Sigmoid colon (tissue), 6 donors: ENCODE measurements at regions not wholly inside any gene's neighbourhood (a gene's known extent, or its start where the extent isn't known, plus 50 kb on each side); places are given as distances from the start of the nearest gene placed in this dataset.

Experiments used
- DNase-seq: peaks from one replicate; pipeline ENCODE4 v3.0.0-alpha.2; 2019
- H3K27ac ChIP-seq, 4 donors: fragments of 200-600 bp; sonication (generic); one replicate each; pipeline ENCODE4 v1.5.1; 2016 to 2019; ENCODE audit warnings: mild to moderate bottlenecking in 1 of 4
- H3K27me3 ChIP-seq, 3 donors: fragments of 200-600 bp; sonication (generic); one replicate each; pipeline ENCODE4 v1.5.1; 2019; ENCODE audit warnings: mild to moderate bottlenecking in 1 of 3
- H3K36me3 ChIP-seq, 4 donors: fragments of 200-600 bp; sonication (generic); one replicate each; pipeline ENCODE4 v1.5.1; 2016 to 2019
- H3K4me1 ChIP-seq, 4 donors: fragments of 200-600 bp; sonication (generic); one replicate each; pipeline ENCODE4 v1.5.1; 2017 to 2019
- H3K4me3 ChIP-seq, 4 donors: fragments of 200-600 bp; sonication (generic); one replicate each; pipeline ENCODE4 v1.5.1; 2017 to 2019; ENCODE audit warnings: mild to moderate bottlenecking in 2 of 4, moderate library complexity in 1 of 4
- H3K9me3 ChIP-seq, 4 donors: fragments of 200-600 bp in 3 of 4; sonication (generic) in 3 of 4; one replicate each; pipeline versions ENCODE4 v1.5.1 to v1.6.1; 2013 to 2019
- EP300 ChIP-seq, 4 donors: sonication (generic); formaldehyde crosslinking; IDR thresholded peaks; one replicate each; pipeline ENCODE4 v1.6.1; 2017; ENCODE audit warnings: antibody characterized with exemption in 4 of 4
- POLR2A ChIP-seq, 2 donors: fragments of 450-650 bp; IDR thresholded peaks; one replicate each; pipeline ENCODE4 v1.6.1; 2016; ENCODE audit warnings: antibody characterized with exemption in 2 of 2, mild to moderate bottlenecking in 2 of 2, moderate library complexity in 2 of 2
- POLR2AphosphoS5 ChIP-seq, 4 donors: sonication (generic); formaldehyde crosslinking; IDR thresholded peaks; one replicate each; pipeline ENCODE4 v1.6.1; 2017; ENCODE audit warnings: antibody characterized with exemption in 4 of 4
- WGBS, 2 donors: extraction: QIAGEN DNeasy Blood & Tissue Kit; methylation state at CpG; one replicate each; pipeline ENCODE4 v1.1.7; 2013; 5-methylcytosine and 5-hydroxymethylcytosine counted together
- intact Hi-C: fragments of 100-400 bp; cut with DNase I; formaldehyde crosslinking; loops from one replicate; pipeline ENCODE4 v1.15.1; 2023
- TF ChIP-seq, protein P1 (sequence below), 4 experiments: fragments of 450-650 bp in 3 of 4; fragments of 200-600 bp in 1 of 4; IDR thresholded peaks; one replicate each; pipeline ENCODE4 v1.5.1; 2016 to 2019; ENCODE audit warnings: antibody characterized with exemption in 4 of 4, mild to moderate bottlenecking in 3 of 4, moderate library complexity in 2 of 4
- donor health status: healthy with polysubstance abuse.
- donor health status: healthy.

DNA sequence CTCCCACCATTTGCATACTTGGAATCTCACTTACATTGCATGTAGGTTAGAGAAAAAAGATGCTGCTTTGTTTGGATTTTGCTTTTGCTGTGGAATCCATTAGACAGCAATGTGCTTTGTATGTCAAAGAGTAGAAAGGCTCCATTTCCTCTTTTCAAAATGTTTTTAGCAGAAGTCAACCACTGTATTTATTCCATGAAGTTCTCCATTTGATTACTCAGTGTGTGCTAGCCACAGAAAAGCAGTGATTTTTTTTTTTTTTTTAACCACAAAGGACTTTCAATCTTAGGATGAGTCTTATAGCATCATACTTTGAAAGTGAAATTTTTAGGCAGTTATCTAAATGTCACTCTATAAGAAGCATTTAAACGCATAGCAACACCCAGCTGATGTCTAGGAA is 285.0 kb upstream of the ADAMTS9 start:
- Histone ChIP-seq H3K9me3 (peaks cover 0 to 3% (median 0%) of the 10 kb centered on the region in 4 donors), H3K4me3 (no peak overlapping the region), H3K36me3 (peaks cover 0 to 5% (median 0%) of the 10 kb centered on the region in 4 donors), H3K27ac (no peak overlapping the region), H3K4me1 (no peaks in the 10 kb centered on the region), H3K27me3 (no peaks in the 10 kb centered on the region)
- no peak for DNase-seq
- TF ChIP-seq POLR2AphosphoS5 (IDR thresholded peaks at IDR 0.05) (no peak), EP300 (IDR thresholded peaks at IDR 0.05) (no peak), POLR2A (IDR thresholded peaks at IDR 0.05) (no peak)
- TF ChIP-seq, protein P1, sequence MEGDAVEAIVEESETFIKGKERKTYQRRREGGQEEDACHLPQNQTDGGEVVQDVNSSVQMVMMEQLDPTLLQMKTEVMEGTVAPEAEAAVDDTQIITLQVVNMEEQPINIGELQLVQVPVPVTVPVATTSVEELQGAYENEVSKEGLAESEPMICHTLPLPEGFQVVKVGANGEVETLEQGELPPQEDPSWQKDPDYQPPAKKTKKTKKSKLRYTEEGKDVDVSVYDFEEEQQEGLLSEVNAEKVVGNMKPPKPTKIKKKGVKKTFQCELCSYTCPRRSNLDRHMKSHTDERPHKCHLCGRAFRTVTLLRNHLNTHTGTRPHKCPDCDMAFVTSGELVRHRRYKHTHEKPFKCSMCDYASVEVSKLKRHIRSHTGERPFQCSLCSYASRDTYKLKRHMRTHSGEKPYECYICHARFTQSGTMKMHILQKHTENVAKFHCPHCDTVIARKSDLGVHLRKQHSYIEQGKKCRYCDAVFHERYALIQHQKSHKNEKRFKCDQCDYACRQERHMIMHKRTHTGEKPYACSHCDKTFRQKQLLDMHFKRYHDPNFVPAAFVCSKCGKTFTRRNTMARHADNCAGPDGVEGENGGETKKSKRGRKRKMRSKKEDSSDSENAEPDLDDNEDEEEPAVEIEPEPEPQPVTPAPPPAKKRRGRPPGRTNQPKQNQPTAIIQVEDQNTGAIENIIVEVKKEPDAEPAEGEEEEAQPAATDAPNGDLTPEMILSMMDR (IDR thresholded peaks at IDR 0.05), result no peak
- WGBS, 2 donors, result 71 to 88% methylated on average over 1 of the region's 1 CpG
- intact Hi-C loops, result no loop called here

DNA sequence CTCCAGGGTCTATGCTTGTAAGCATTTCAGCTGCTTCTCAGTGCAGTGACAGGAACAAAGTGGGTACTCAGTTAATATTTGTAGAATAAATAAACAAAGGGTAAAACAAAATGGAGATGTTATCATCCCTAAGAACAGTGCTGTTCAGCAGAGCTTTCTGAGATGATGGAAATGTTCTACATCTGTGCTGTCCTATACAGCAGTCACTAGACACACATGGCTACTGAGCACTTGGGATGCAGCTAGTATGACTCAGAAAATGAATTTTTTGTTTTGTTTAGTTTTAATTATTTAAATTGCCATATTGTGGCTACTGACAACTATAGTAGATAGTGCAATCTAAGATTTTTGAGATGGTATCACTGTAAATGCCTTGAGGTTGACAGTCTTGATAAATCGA is 283.8 kb upstream of the ADAMTS9 start:
- no peaks in the 10 kb centered on the region for H3K27me3 ChIP-seq
- peaks cover 0 to 5% (median 0%) of the 10 kb centered on the region in 4 donors for H3K36me3 ChIP-seq
- no peak for TF ChIP-seq POLR2AphosphoS5 (IDR thresholded peaks at IDR 0.05)
- TF ChIP-seq, protein P1 (IDR thresholded peaks at IDR 0.05), result no peak
- no peak for TF ChIP-seq POLR2A (IDR thresholded peaks at IDR 0.05)
- no peak for TF ChIP-seq EP300 (IDR thresholded peaks at IDR 0.05)
- H3K4me3 ChIP-seq, result no peak overlapping the region
- WGBS, 2 donors, result 81 to 87% methylated on average over 1 of the region's 1 CpG
- H3K4me1 ChIP-seq, result no peaks in the 10 kb centered on the region
- no peak for DNase-seq
- H3K9me3 ChIP-seq, result peaks cover 0 to 3% (median 0%) of the 10 kb centered on the region in 4 donors
- intact Hi-C loops, result no loop called here
- no peak overlapping the region for H3K27ac ChIP-seq

DNA sequence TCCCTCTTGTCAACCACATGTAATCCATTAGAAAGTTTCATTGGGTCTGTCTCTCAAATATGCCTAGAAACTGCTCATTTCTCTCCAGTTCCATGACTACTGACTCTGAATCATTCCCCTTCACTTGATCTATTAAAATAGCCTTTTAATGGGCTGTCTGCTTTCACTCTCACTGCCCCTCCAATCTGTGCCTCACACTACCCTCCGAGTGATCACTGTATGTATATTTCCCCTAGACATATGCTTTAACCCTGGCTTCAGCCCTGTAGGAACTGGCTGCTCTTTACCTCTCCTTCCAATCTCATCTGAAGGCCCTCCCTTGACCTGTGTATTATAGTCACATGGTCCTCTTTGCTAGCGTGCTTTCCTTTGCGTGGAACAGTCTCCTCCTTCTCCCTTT is 282.8 kb upstream of the ADAMTS9 start:
- peaks cover 0 to 5% (median 0%) of the 10 kb centered on the region in 4 donors for H3K9me3 ChIP-seq
- no peak for DNase-seq
- 90 to 93% methylated on average over 3 of the region's 3 CpGs for WGBS, 2 donors
- intact Hi-C loops, result no loop called here
- no peaks in the 10 kb centered on the region for H3K27me3 ChIP-seq
- H3K27ac ChIP-seq, result no peak overlapping the region
- H3K4me3 ChIP-seq, result no peak overlapping the region
- H3K36me3 ChIP-seq, result peaks cover 0 to 1% (median 0%) of the 10 kb centered on the region in 4 donors
- no peaks in the 10 kb centered on the region for H3K4me1 ChIP-seq
- TF ChIP-seq POLR2A (IDR thresholded peaks at IDR 0.05) (no peak), EP300 (IDR thresholded peaks at IDR 0.05) (no peak), POLR2AphosphoS5 (IDR thresholded peaks at IDR 0.05) (no peak)
- TF ChIP-seq, protein P1 (IDR thresholded peaks at IDR 0.05), result no peak

DNA sequence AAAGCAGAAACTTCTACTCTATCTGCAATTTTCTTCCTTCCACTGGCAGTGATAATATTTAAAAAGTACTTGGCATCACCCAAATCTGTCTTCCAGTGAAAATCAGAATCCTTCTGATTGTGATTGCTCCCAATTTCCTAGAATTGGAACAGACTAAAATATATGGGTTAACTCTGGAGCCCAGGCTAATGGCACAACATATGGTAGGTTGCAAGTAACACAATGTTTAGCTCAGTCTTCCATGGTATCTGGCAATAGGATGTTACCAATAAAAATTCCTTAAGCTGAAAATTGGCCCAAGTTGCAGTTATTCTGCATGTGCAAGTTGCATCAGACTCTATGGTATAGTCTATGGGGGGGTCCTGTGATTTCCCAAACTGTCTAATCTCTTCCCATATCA is 273.5 kb upstream of the ADAMTS9 start:
- peaks cover 0 to 16% (median 3%) of the 10 kb centered on the region in 4 donors for H3K4me1 ChIP-seq
- TF ChIP-seq EP300 (IDR thresholded peaks at IDR 0.05) (no peak), POLR2A (IDR thresholded peaks at IDR 0.05) (no peak), POLR2AphosphoS5 (IDR thresholded peaks at IDR 0.05) (no peak)
- TF ChIP-seq, protein P1 (IDR thresholded peaks at IDR 0.05), result no peak
- DNase-seq, result no peak
- no peaks in the 10 kb centered on the region for H3K36me3 ChIP-seq
- H3K27me3 ChIP-seq, result no peaks in the 10 kb centered on the region
- H3K27ac ChIP-seq, result no peak overlapping the region
- H3K4me3 ChIP-seq, result no peak overlapping the region
- H3K9me3 ChIP-seq, result peaks cover 0 to under 1% (median 0%) of the 10 kb centered on the region in 4 donors
- intact Hi-C loops, result no loop called here

DNA sequence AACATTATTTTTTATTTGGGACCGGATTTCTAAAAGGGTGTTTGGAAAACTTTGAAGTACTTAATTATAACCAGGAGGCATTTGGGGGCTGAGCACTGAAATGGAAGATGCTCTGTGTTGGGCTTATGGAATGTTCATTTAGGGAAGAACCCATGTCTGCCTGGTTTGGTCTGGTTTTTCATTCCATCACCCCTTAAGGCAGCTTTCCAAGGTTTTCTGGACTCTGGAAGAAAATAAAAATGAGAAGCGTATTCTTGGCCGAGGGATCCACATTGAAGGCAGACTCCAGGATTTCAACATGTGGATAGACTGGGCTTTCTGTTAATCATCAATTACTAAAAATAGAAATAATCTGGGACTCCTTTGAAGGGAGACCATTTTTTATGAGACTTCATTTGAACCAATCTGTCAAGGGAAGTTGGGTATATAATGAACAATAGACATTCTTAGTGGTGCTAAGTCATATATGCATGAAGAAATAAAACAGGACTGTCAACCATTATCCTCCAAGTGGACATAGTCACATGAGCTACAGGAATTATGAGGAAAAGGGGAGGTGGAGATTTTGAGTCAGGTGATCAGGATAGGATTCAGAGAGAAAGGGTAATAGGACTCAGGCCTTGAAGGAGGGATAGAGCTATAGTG is 270.5 kb upstream of the ADAMTS9 start:
- H3K27me3 ChIP-seq, result no peaks in the 10 kb centered on the region
- 84 to 91% methylated on average over 3 of the region's 3 CpGs for WGBS, 2 donors
- peak overlapping the region in 1 of 4 donors; percentile 51 for H3K27ac ChIP-seq

More for the DNA sequence above, 270.5 kb upstream of the ADAMTS9 start:
- TF ChIP-seq, protein P1 (IDR thresholded peaks at IDR 0.05), result no peak
- TF ChIP-seq POLR2AphosphoS5 (IDR thresholded peaks at IDR 0.05) (peak in 2 of 4 donors; percentile 9 to 43), EP300 (IDR thresholded peaks at IDR 0.05) (peak in 1 of 4 donors; percentile 24), POLR2A (IDR thresholded peaks at IDR 0.05) (no peak)
- DNase-seq, result no peak
- Histone ChIP-seq H3K9me3 (no peaks in the 10 kb centered on the region), H3K4me3 (no peak overlapping the region), H3K36me3 (no peaks in the 10 kb centered on the region), H3K4me1 (peaks cover 0 to 28% (median 14%) of the 10 kb centered on the region in 4 donors)
- intact Hi-C loops, result no loop called here
